Activated naive CD4-positive, alpha-beta T cell treated with anti-CD3 and anti-CD28 coated beads for 36 hours (primary cell): ENCODE measurements at regions not wholly inside any gene's neighbourhood (a gene's known extent, or its start where the extent isn't known, plus 50 kb on each side); places are given as distances from the start of the nearest gene placed in this dataset.

Source experiments
- CTCF ChIA-PET: fragments of 350-600 bp; sonication (Branson Sonifier 250); formaldehyde crosslinking; loops from one replicate; lab custom pipeline; 2021; ENCODE audit warnings: antibody characterized with exemption; lab: Charles Lee
- DNase-seq: peaks from one replicate; pipeline ENCODE4 v3.0.0-alpha.2; 2020
- H3K27ac Mint-ChIP-seq: one replicate; pipeline ENCODE4 v1.8.0; 2021; ENCODE audit warnings: mild to moderate bottlenecking, mixed read lengths
- H3K27me3 Mint-ChIP-seq: one replicate; pipeline ENCODE4 v1.8.0; 2021; ENCODE audit warnings: low read depth, mixed read lengths
- H3K36me3 Mint-ChIP-seq: one replicate; pipeline ENCODE4 v1.8.0; 2021; ENCODE audit warnings: low read depth, mixed read lengths
- H3K4me1 Mint-ChIP-seq: one replicate; pipeline ENCODE4 v1.8.0; 2021; ENCODE audit warnings: low read depth, mixed read lengths
- H3K4me3 Mint-ChIP-seq: one replicate; pipeline ENCODE4 v1.8.0; 2021; ENCODE audit warnings: mild to moderate bottlenecking, moderate library complexity, mixed read lengths
- H3K9me3 Mint-ChIP-seq: one replicate; pipeline ENCODE4 v1.8.0; 2021; ENCODE audit warnings: mixed read lengths
- intact Hi-C: fragments of 100-400 bp; cut with micrococcal nuclease; formaldehyde crosslinking; loops from one replicate; pipeline ENCODE4 v1.15.1; 2023

DNA sequence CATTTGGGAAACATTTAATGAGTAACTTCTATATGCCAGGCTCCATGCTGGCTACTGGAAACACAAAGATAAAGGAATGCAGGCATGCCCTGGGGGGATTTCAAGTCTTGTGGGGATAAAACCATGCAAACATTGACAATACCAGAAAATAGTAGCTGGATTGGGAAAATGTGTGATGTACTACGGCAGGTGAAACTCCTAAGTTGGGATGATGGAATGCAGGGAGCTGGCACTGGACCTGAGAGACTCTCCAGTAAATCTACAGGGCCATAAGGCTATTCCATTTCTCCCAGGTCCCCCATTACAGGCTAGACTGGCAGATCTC is 68.2 kb upstream of the NTRK3 start:
- H3K9me3 Mint-ChIP-seq, result no peaks in the 10 kb centered on the region
- no peaks in the 10 kb centered on the region for H3K4me1 Mint-ChIP-seq
- no peak overlapping the region for H3K27ac Mint-ChIP-seq
- H3K36me3 Mint-ChIP-seq, result no peaks in the 10 kb centered on the region
- no peak for DNase-seq
- peaks cover 12% of the 10 kb centered on the region for H3K27me3 Mint-ChIP-seq
- CTCF ChIA-PET, result no interaction called here
- no peak overlapping the region for H3K4me3 Mint-ChIP-seq
- intact Hi-C loops, result no loop called here

- H3K4me1 Mint-ChIP-seq, result no peaks in the 10 kb centered on the region
- no peaks in the 10 kb centered on the region for H3K36me3 Mint-ChIP-seq
- H3K27ac Mint-ChIP-seq, result no peak overlapping the region
- H3K9me3 Mint-ChIP-seq, result no peaks in the 10 kb centered on the region
- intact Hi-C loops, result no loop called here
- CTCF ChIA-PET, result interaction anchor here (1.4 kb wide), 1 partner anchor 126 kb away, joined by 4 read pairs; no protein-coding TSS in a partner anchor
- no peak for DNase-seq
- H3K27me3 Mint-ChIP-seq, result peaks cover 12% of the 10 kb centered on the region
- H3K4me3 Mint-ChIP-seq, result no peak overlapping the region
These were observed 67.6 kb upstream of the NTRK3 start for GRCh38 chr15:88323976-88324740.

- Mint-ChIP-seq H3K4me3 (no peak overlapping the region), H3K4me1 (no peaks in the 10 kb centered on the region), H3K27me3 (peaks cover 14% of the 10 kb centered on the region), H3K9me3 (no peaks in the 10 kb centered on the region), H3K36me3 (no peaks in the 10 kb centered on the region), H3K27ac (no peak overlapping the region)
- intact Hi-C loops, result no loop called here
- no peak for DNase-seq
- CTCF ChIA-PET, result interaction anchor here (1.4 kb wide), 1 partner anchor 126 kb away, joined by 4 read pairs; no protein-coding TSS in a partner anchor
These were observed 66.9 kb upstream of the NTRK3 start for GRCh38 chr15:88323468-88323867.

DNA sequence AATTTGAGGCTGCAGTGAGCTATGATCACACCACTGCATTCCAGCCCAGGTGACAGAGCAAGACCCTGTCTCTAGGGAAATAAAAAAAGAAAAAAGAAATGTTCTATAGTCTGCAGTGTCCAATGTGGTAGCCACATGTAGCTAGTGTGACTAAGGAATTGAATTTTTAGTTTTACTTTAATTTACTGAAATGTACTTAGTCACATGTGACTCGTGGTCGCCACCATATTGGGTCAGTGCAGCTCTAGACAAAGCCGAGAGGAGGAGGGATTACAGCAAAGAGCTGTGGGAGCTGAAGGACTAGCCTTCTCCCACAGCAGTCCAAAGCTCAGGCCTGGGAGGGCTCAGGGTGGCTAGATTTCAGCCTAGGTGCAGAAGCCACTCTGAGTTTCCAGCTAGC is 65.9 kb upstream of the NTRK3 start:
- intact Hi-C loops, result no loop called here
- CTCF ChIA-PET, result interaction anchor here (1.4 kb wide), 1 partner anchor 127 kb away, joined by 4 read pairs; no protein-coding TSS in a partner anchor
- H3K4me3 Mint-ChIP-seq, result no peak overlapping the region
- peaks cover 20% of the 10 kb centered on the region for H3K27me3 Mint-ChIP-seq
- H3K4me1 Mint-ChIP-seq, result no peaks in the 10 kb centered on the region
- H3K36me3 Mint-ChIP-seq, result no peaks in the 10 kb centered on the region
- H3K9me3 Mint-ChIP-seq, result no peaks in the 10 kb centered on the region
- no peak for DNase-seq
- H3K27ac Mint-ChIP-seq, result no peak overlapping the region

- peaks cover 20% of the 10 kb centered on the region for H3K27me3 Mint-ChIP-seq
- H3K4me3 Mint-ChIP-seq, result no peak overlapping the region
- no peak overlapping the region for H3K27ac Mint-ChIP-seq
- intact Hi-C loops, result no loop called here
- no peaks in the 10 kb centered on the region for H3K4me1 Mint-ChIP-seq
- no peak for DNase-seq
- H3K9me3 Mint-ChIP-seq, result no peaks in the 10 kb centered on the region
- no peaks in the 10 kb centered on the region for H3K36me3 Mint-ChIP-seq
- CTCF ChIA-PET, result interaction anchor here (1.1 kb wide), 1 partner anchor 47 kb away, joined by 3 read pairs; no protein-coding TSS in a partner anchor
These were observed 64.7 kb upstream of the NTRK3 start for GRCh38 chr15:88321271-88321670.

DNA sequence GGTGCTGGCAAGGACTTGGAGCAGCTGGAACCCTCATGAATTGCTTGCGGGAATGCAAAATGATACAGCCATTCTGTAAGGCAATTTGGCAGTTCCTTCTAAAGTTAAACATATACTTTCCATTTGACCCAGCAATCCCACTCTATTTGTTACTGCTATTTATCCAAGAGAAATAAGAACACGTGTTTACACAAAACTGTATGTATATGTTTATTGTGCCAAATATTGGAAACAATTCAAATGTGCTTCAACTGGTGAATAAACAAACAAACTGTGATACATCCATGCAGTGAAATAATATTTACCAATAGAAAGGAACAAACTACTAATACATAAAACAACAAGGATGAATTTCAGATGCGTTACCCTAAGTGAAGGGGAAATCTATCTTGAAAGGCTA is 60.0 kb upstream of the NTRK3 start:
- no peak for DNase-seq
- Mint-ChIP-seq H3K27ac (no peak overlapping the region), H3K9me3 (peaks cover 7% of the 10 kb centered on the region), H3K4me1 (no peaks in the 10 kb centered on the region), H3K4me3 (no peak overlapping the region), H3K36me3 (no peaks in the 10 kb centered on the region), H3K27me3 (peaks cover 21% of the 10 kb centered on the region)
- intact Hi-C loops, result no loop called here
- CTCF ChIA-PET, result no interaction called here

DNA sequence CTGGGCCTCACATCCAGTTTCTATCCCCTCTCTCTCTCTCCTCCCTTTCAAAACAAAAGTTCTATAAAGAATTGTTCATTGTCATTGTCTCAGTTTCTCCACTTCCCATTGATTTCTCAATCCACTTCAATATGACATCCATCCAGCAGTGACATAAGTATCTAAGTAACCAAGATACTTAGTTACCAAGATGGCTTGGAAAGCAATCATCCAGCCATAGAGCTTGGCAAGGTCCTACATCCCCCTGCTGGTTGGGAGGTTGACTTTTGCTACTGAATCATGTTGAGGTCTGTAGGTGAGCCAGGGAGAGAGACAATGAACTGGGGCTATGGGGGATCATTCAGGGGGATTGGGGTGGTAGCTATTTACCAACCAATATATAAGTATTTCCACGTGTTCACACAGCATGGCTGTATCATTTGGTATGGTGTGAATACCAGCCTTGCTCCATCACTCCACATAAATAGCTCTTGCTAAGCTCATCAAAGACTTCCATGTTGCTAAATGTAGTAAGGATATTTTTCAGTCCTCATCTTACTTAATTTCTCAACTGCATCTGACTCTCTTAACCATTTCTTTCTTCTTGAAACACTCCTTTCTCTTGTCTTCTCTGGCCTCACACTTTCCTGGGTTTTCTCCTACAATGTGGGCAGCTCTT is 58.8 kb upstream of the NTRK3 start:
- CTCF ChIA-PET, result no interaction called here
- Mint-ChIP-seq H3K4me3 (no peak overlapping the region), H3K9me3 (peaks cover 7% of the 10 kb centered on the region), H3K27me3 (peaks cover 14% of the 10 kb centered on the region), H3K4me1 (no peaks in the 10 kb centered on the region), H3K36me3 (no peaks in the 10 kb centered on the region), H3K27ac (no peak overlapping the region)
- DNase-seq, result no peak
- intact Hi-C loops, result no loop called here

- Mint-ChIP-seq H3K27me3 (peaks cover 11% of the 10 kb centered on the region), H3K4me1 (no peaks in the 10 kb centered on the region), H3K9me3 (peaks cover 7% of the 10 kb centered on the region), H3K4me3 (no peak overlapping the region), H3K36me3 (no peaks in the 10 kb centered on the region), H3K27ac (no peak overlapping the region)
- intact Hi-C loops, result no loop called here
- DNase-seq, result no peak
- CTCF ChIA-PET, result no interaction called here
These were observed 56.5 kb upstream of the NTRK3 start for GRCh38 chr15:88312941-88313579.

DNA sequence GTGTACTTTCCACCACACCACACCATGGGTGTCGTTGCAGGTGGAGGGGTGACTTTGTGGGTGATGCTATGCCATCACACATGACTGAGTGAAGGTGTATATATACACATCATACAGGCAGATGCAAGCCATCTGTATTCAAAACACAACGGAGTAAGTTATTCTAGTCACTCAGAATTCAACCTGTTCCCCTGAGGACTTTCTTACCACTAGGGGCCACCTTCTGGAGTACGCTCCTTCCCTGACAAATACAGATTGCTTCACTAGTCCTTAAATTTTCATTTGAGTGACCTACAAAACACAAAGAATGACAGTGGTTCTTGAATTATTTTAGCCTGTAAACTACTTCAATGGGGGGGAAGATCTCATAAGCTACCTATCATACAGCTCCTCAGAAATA is 52.8 kb upstream of the NTRK3 start:
- Mint-ChIP-seq H3K27me3 (peaks cover 5% of the 10 kb centered on the region), H3K9me3 (peaks cover 2% of the 10 kb centered on the region), H3K4me1 (no peaks in the 10 kb centered on the region), H3K36me3 (no peaks in the 10 kb centered on the region), H3K27ac (no peak overlapping the region), H3K4me3 (no peak overlapping the region)
- DNase-seq, result no peak
- CTCF ChIA-PET, result no interaction called here
- intact Hi-C loops, result no loop called here

DNA sequence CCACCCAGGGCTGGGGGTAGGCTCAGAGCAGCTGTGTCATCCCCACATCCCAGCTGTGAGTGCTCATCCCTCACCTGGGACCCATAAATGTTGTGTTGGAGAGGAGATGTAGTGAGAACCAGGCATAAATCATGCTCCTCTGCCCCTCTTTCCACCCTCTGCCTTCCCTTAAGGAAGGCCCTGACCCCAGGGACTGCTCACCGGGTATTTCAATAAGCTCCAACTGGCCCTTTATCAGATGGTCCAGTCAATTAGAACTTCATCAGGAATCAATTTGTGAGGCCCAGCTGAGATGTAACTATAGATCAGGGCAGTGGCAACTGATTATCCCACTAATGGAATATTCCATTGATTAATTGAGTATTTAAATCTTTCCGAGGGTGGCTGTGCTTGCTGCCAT is 50.8 kb upstream of the NTRK3 start:
- intact Hi-C loops, result no loop called here
- Mint-ChIP-seq H3K27ac (no peak overlapping the region), H3K9me3 (no peaks in the 10 kb centered on the region), H3K36me3 (no peaks in the 10 kb centered on the region), H3K4me1 (no peaks in the 10 kb centered on the region), H3K27me3 (peaks cover 5% of the 10 kb centered on the region), H3K4me3 (no peak overlapping the region)
- no peak for DNase-seq
- CTCF ChIA-PET, result interaction anchor here (1.2 kb wide), 1 partner anchor 141 kb away, joined by 3 read pairs; no protein-coding TSS in a partner anchor
